ENCODE measurements at regions not wholly inside any gene's neighbourhood (a gene's known extent, or its start where the extent isn't known, plus 50 kb on each side); places are given as distances from the start of the nearest gene placed in this dataset.

DNA sequence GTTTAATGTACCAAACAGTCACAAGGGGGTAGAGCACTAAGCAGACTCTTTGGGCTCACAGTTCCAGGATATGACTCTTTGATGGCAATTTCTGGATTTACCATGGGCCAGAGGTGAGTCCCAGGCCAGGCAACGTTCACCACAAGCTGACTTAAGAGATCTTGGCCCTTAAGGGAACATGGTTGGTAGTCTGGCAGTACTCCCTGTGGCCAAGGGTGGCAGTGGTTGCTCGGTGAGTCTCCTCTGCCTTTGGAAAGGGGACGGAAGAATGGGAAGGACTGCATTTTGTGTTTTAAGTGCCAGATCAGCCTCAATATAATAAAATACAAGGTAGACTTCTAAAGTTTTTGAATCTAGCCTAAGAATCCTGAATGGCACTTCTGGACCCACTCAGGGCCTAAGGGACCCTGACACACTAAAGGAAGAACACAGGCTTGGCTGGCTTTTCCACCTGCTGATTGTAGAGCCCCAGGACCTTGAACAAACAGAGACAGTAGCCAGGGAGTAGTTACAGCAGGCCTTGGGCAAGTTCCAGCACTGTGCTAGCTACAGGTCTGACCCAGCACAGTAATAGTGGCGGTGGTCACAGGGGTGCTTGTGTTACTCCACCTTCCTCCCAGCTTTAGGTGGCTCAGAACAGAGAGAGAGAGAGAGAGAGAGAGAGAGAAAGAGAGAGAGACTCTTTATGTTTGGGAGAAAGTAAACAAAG is 730.7 kb upstream of the ALCAM start:
- TF ChIP-seq, protein P1, sequence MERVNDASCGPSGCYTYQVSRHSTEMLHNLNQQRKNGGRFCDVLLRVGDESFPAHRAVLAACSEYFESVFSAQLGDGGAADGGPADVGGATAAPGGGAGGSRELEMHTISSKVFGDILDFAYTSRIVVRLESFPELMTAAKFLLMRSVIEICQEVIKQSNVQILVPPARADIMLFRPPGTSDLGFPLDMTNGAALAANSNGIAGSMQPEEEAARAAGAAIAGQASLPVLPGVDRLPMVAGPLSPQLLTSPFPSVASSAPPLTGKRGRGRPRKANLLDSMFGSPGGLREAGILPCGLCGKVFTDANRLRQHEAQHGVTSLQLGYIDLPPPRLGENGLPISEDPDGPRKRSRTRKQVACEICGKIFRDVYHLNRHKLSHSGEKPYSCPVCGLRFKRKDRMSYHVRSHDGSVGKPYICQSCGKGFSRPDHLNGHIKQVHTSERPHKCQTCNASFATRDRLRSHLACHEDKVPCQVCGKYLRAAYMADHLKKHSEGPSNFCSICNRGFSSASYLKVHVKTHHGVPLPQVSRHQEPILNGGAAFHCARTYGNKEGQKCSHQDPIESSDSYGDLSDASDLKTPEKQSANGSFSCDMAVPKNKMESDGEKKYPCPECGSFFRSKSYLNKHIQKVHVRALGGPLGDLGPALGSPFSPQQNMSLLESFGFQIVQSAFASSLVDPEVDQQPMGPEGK (CRISPR knock-in tag; IDR thresholded peaks at IDR 0.05; ENCODE audit: borderline replicate concordance) = no peak
- no peak for TF ChIP-seq BACH2 (CRISPR knock-in tag; IDR thresholded peaks at IDR 0.05; ENCODE audit: borderline replicate concordance)
- ATAC-seq = no peak

DNA sequence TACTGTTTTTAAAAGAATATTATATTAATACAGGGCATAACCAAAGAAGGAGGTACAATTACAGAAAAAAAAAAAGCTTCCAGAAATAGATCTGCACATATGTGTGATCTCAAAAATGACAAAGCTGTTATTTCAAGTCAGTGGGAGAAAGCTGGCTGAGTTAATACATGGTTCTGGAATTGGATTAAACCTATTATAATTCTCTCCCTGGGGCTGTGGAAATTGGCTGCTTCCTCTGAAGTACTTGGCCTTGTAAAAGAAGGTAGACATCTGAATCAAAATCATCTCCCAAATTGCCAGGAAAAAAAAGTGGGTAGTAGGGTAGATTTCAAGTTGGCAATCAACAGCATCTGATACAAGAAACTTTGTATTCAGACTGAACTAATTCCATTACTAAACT is 723.9 kb upstream of the ALCAM start:
- ATAC-seq = peak; percentile 47; the same call in 1 of the 3 replicates
- TF ChIP-seq, protein P2, sequence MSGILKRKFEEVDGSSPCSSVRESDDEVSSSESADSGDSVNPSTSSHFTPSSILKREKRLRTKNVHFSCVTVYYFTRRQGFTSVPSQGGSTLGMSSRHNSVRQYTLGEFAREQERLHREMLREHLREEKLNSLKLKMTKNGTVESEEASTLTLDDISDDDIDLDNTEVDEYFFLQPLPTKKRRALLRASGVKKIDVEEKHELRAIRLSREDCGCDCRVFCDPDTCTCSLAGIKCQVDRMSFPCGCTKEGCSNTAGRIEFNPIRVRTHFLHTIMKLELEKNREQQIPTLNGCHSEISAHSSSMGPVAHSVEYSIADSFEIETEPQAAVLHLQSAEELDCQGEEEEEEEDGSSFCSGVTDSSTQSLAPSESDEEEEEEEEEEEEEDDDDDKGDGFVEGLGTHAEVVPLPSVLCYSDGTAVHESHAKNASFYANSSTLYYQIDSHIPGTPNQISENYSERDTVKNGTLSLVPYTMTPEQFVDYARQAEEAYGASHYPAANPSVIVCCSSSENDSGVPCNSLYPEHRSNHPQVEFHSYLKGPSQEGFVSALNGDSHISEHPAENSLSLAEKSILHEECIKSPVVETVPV (CRISPR knock-in tag; IDR thresholded peaks at IDR 0.05) = no peak
- TF ChIP-seq ZNF8 (CRISPR knock-in tag; IDR thresholded peaks at IDR 0.05) = no peak
- no peak for TF ChIP-seq OSR1 (CRISPR knock-in tag; IDR thresholded peaks at IDR 0.05)
- TF ChIP-seq CSDC2 (CRISPR knock-in tag; IDR thresholded peaks at IDR 0.05) = no peak
- TF ChIP-seq, protein P3, sequence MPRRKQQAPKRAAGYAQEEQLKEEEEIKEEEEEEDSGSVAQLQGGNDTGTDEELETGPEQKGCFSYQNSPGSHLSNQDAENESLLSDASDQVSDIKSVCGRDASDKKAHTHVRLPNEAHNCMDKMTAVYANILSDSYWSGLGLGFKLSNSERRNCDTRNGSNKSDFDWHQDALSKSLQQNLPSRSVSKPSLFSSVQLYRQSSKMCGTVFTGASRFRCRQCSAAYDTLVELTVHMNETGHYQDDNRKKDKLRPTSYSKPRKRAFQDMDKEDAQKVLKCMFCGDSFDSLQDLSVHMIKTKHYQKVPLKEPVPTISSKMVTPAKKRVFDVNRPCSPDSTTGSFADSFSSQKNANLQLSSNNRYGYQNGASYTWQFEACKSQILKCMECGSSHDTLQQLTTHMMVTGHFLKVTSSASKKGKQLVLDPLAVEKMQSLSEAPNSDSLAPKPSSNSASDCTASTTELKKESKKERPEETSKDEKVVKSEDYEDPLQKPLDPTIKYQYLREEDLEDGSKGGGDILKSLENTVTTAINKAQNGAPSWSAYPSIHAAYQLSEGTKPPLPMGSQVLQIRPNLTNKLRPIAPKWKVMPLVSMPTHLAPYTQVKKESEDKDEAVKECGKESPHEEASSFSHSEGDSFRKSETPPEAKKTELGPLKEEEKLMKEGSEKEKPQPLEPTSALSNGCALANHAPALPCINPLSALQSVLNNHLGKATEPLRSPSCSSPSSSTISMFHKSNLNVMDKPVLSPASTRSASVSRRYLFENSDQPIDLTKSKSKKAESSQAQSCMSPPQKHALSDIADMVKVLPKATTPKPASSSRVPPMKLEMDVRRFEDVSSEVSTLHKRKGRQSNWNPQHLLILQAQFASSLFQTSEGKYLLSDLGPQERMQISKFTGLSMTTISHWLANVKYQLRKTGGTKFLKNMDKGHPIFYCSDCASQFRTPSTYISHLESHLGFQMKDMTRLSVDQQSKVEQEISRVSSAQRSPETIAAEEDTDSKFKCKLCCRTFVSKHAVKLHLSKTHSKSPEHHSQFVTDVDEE (CRISPR knock-in tag; IDR thresholded peaks at IDR 0.05) = peak; percentile 87
- TF ChIP-seq, protein P4, sequence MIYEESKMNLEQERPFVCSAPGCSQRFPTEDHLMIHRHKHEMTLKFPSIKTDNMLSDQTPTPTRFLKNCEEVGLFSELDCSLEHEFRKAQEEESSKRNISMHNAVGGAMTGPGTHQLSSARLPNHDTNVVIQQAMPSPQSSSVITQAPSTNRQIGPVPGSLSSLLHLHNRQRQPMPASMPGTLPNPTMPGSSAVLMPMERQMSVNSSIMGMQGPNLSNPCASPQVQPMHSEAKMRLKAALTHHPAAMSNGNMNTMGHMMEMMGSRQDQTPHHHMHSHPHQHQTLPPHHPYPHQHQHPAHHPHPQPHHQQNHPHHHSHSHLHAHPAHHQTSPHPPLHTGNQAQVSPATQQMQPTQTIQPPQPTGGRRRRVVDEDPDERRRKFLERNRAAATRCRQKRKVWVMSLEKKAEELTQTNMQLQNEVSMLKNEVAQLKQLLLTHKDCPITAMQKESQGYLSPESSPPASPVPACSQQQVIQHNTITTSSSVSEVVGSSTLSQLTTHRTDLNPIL (CRISPR knock-in tag; IDR thresholded peaks at IDR 0.05; ENCODE audit: low read depth) = no peak
- peak; percentile 81 for TF ChIP-seq ISL1 (CRISPR knock-in tag; IDR thresholded peaks at IDR 0.05)
- TF ChIP-seq PPARA (CRISPR knock-in tag; IDR thresholded peaks at IDR 0.05; ENCODE audit: borderline replicate concordance) = no peak
- peak; percentile 85 for TF ChIP-seq ZNF70 (CRISPR knock-in tag; IDR thresholded peaks at IDR 0.05)
- peak; percentile 85 for TF ChIP-seq TCF4 (CRISPR knock-in tag; IDR thresholded peaks at IDR 0.05; ENCODE audit: borderline replicate concordance)
- TF ChIP-seq, protein P5, sequence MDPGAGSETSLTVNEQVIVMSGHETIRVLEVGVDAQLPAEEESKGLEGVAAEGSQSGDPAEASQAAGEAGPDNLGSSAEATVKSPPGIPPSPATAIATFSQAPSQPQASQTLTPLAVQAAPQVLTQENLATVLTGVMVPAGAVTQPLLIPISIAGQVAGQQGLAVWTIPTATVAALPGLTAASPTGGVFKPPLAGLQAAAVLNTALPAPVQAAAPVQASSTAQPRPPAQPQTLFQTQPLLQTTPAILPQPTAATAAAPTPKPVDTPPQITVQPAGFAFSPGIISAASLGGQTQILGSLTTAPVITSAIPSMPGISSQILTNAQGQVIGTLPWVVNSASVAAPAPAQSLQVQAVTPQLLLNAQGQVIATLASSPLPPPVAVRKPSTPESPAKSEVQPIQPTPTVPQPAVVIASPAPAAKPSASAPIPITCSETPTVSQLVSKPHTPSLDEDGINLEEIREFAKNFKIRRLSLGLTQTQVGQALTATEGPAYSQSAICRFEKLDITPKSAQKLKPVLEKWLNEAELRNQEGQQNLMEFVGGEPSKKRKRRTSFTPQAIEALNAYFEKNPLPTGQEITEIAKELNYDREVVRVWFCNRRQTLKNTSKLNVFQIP (CRISPR knock-in tag; IDR thresholded peaks at IDR 0.05; ENCODE audit: borderline replicate concordance, low read depth) = no peak; the same call in 1 of the 2 replicates

DNA sequence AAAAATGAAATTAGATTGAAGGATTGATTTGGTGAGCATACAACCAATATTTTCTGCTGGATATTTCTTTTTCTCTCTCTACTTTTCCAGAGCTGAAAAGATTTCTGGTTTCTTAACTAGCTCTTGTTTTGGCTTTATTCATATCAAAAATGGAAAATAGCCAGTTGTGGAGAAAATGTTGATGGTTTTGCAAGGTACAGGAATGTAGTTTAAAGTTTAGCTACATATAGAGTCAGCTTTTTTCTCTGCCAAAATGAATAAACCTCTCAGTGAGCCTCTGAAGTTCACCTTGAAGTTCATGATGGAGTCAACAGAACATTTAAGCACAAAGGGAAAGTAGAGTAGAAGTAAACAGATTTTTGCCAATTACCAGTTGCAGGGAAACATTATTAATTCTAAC is 720.5 kb upstream of the ALCAM start:
- ATAC-seq = no peak
- TF ChIP-seq RARB (CRISPR knock-in tag; IDR thresholded peaks at IDR 0.05) (no peak), ZNF8 (CRISPR knock-in tag; IDR thresholded peaks at IDR 0.05) (no peak), ZNF565 (CRISPR knock-in tag; conservative IDR thresholded peaks at IDR 0.05; ENCODE audit: low read depth) (no peak), OSR1 (CRISPR knock-in tag; IDR thresholded peaks at IDR 0.05) (no peak), CSDC2 (CRISPR knock-in tag; IDR thresholded peaks at IDR 0.05) (no peak), TCF4 (CRISPR knock-in tag; IDR thresholded peaks at IDR 0.05; ENCODE audit: borderline replicate concordance) (no peak)
- TF ChIP-seq, protein P4 (CRISPR knock-in tag; IDR thresholded peaks at IDR 0.05; ENCODE audit: low read depth) = no peak

DNA sequence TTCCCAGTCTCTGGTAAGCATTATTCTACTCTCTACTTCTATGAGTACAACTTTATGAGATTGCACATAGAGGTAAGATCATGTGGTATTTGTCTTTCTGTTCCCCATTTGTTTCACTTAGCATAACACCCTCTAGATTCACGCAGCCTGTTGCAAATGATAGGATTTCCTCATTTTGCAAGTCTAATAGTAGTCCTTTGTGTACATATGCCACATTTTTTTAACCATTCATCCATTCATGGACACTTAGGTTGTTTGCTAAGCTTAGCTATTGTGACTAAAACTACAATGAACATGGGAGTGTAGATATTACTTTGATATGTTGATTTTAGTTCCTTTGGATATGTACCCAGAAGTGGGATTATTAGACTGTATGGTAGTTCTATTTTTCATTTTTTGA is 717.9 kb upstream of the ALCAM start:
- TF ChIP-seq, protein P1 (CRISPR knock-in tag; IDR thresholded peaks at IDR 0.05; ENCODE audit: borderline replicate concordance) = no peak
- TF ChIP-seq, protein P3 (CRISPR knock-in tag; IDR thresholded peaks at IDR 0.05) = no peak
- TF ChIP-seq ZC3H10 (CRISPR knock-in tag; IDR thresholded peaks at IDR 0.05) = no peak
- TF ChIP-seq OSR1 (CRISPR knock-in tag; IDR thresholded peaks at IDR 0.05) = no peak
- TF ChIP-seq ISL1 (CRISPR knock-in tag; IDR thresholded peaks at IDR 0.05) = no peak
- TF ChIP-seq GLIS3 (CRISPR knock-in tag; IDR thresholded peaks at IDR 0.05) = no peak
- ATAC-seq = no peak
